ENCODE measurements at regions not wholly inside any gene's neighbourhood (a gene's known extent, or its start where the extent isn't known, plus 50 kb on each side); places are given as distances from the start of the nearest gene placed in this dataset.

- no peak for DNase-seq
Measured at GRCh38 chr6:11350294-11350693, 117.8 kb upstream of the NEDD9 start.

DNA sequence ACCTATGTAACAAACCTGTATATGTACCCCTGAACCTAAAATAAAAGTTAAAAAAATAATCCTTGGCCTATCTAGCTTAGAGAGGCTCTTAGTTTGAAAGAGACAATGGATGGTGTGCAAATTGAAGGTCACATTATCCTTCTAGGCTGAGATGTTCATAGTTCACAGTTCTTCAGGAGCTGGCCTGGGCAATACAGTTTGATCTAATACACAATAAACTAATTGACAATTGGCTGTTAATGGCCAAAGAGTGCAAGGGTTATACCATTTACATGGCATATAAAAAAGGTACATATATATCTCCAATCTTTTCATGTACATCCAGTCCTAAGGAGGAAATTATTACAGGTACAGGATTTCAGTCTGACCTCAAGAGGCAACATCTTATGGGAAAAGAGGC, 117.4 kb upstream of the NEDD9 start:
- no peak for DNase-seq

- DNase-seq, result no peak
Measured at GRCh38 chr6:11346516-11346915, 114.0 kb upstream of the NEDD9 start.

DNA sequence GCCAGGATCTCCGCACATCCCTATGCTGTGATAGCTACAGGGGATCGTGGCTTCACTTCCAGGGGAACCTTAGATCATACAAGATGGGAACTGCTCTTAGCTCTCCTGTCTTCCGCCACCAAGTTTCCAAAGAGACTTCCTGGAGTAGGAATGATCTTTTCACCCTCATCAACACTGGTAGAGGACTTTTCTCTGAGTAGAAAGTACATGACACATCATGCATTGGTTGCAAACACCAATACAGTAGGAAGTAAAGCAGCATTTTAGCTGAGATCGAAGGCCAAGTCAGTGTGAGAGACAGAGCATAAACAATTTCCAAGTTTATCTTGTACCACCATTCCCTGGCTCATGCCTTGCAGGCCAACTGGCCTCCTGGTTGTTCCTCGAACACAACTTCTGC, 113.1 kb upstream of the NEDD9 start:
- DNase-seq, result no peak

GRCh38 chr6:11343963-11344723, 111.7 kb upstream of the NEDD9 start:
- no peak for DNase-seq

DNA sequence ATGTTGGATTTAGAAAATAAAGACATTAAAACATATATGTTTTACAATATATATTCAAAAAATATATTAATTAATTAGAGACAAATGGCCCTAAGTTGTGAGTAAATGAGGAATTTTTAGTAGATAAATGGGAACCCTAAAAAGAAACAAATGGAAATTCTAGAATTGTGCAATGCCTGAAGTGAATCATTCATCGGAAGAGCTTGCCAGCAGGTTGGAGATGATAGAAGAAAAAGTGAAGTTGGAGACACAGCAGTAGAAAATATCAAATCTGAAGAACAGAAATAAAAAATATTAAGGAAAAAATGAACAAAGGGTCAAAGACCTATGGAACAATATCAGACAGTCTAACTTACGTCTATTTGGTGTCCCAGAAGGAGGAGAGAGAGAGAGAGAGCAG, 109.4 kb upstream of the NEDD9 start:
- DNase-seq, result no peak

DNA sequence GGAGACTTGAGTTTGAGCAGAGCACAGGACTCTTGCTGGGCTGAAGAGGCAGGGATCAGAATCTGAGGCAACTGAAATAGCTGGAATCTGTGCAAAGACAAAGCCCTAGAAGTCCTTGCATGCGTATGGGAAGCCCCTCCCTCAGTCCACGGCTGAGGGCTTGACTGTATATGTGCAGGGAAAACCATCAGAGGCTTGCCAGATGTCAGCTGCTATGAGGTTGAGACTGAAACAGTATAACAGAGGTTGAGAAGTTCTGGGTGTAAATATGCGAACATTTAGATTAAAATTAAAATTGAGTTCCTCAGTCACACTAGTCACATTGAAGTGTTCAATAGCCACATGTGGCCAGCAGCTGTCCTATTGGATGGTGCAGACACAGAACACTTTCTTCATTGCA, 108.8 kb upstream of the NEDD9 start:
- no peak for DNase-seq

DNA sequence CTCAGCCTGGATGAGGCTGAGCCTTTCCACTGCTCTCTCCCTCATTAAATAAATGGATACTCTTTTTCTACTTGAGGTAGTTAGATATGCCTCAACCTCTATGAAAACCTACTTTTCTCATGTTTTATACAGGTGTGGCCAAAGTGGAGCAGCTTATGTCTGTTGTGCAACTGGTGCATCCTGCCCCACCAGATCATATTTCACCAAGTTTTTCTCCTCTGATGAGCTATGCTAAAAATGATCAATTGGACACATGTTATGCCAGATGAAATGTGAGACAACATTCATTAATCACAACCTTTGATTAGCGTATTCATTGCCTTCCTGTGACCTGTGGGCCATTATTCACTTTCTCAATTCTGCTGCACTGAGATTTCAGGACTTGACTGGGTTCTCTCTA, 106.9 kb upstream of the NEDD9 start:
- no peak for DNase-seq

DNA sequence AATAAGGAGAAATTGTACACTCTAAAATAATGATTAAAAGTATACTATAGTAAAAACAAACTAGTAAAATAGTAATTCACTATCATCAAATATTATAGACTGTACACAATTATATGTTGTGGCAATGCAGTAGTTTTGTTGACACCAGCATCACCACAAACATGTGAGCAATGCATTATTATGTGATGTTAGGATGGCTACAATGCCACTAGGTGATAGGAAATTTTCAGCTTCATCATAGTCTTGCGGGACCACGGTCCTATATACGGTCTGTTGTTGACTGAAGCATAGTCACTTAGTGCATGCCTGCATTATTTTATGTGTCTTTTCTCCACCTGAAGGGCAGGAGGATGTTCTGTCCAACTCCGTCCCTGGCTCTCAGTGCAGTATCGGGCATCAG, 104.8 kb upstream of the NEDD9 start:
- no peak for DNase-seq

DNA sequence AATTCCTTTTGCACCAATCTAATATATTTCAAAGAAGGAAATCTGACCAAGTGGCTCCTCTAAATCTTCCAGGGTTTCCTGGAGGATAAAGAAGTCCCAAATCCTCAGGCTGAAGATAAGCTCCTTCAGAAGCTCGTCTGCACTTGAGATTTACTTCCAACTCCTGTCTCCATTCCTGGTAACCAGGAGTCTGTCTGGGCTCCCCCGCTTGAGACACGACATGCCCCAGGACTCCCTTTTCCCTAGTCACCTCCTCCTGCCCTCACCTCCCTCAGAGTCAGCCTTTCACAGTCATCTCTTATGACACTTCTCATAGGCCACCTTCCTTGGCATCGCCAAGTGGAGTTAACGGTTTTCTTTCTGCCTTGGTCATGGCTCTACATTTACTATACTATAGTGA, 103.4 kb upstream of the NEDD9 start:
- no peak for DNase-seq

GRCh38 chr6:11333132-11333849, 100.8 kb upstream of the NEDD9 start:
- DNase-seq, result no peak

GRCh38 chr6:11332463-11332862, 100.0 kb upstream of the NEDD9 start:
- no peak for DNase-seq

DNA sequence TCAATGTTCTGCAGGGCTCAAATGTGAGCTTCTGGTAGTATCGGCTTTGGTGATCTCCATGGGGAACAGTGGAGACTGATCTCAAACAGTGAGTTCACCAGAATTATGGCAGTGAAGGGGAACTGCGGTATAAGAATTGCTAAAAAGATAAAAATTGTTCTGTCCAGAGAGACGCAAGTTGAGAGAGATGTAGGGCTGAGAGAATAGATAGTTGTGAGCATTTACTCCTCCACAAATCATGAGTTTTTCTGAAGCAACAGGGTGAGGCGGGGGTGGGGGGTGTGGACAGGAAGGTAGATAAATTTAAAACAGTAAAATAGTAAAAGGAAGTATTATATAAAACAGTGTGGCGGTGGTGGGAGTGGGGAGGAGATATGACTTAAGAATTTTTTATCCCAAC, 98.6 kb upstream of the NEDD9 start:
- DNase-seq, result no peak

- DNase-seq, result no peak
Measured at GRCh38 chr6:11330413-11330760, 97.9 kb upstream of the NEDD9 start.

- no peak for DNase-seq
Measured at GRCh38 chr6:11329726-11330412, 97.4 kb upstream of the NEDD9 start.

GRCh38 chr6:11328613-11329247, 96.3 kb upstream of the NEDD9 start:
- no peak for DNase-seq

- no peak for DNase-seq
Measured at GRCh38 chr6:11327961-11328360, 95.5 kb upstream of the NEDD9 start.

DNA sequence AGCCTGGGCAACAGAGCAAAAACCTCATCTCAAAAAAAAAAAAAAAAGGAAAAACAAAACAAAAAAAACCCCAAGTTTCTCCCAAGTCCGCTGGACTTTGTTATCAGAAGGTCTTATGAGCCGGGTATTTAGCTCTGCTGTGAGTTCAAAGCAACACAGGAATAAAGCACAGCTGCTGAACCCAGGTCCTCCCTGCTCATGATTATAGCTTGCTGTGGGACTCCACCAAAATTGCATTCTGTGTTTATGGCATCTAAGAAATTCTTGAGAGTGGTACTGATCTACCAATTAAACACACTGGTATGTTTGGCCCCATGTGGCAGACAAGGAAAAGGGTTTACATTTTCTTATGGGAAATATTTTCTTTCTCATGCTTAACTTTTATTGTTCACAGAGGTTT, 93.6 kb upstream of the NEDD9 start:
- no peak for DNase-seq

- DNase-seq, result no peak
Measured at GRCh38 chr6:11324453-11325015, 92.1 kb upstream of the NEDD9 start.

DNA sequence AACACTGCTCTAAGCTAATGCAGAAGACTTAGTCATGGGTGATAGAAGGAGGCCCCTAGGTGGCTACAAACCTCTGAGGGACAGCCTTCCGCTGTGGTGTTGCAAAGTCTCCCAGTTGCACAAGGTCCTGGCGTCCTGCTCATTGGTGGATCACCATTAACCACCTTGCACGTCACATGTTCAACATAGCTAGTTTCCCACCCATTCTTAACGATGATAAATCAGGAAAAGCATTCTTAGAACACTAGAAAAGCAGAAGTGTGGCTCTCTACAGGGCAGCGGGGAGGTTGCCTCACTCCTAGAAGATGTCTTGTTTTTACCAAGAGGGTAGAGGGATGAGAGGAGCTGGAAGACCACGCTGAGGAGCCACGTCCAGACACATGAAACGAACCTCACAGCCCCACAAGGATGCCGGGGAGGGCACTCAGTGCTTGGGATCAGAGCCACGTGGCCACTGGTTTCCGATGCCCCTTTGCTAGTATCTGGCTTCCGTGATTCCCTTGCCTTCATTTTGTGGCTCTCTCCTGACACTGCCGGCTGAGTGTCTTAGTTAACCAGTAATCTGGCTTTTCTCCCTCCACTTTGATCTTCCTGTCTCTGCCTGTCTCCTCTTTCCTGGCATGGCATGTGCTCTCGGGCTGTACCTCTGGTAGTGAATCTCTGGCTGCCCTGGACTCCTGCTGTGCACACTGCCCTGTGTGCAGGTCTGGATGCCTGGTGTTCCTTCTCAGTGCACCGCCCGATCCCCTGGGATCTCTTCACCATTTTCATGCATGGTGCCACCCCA, 91.4 kb upstream of the NEDD9 start:
- DNase-seq, result no peak

GRCh38 chr6:11322252-11322885, 89.9 kb upstream of the NEDD9 start:
- DNase-seq, result no peak
